ENCODE measurements at regions not wholly inside any gene's neighbourhood (a gene's known extent, or its start where the extent isn't known, plus 50 kb on each side); places are given as distances from the start of the nearest gene placed in this dataset.
A peak's percentile ranks its signal among the peaks of the same experiment; 100 is the strongest.

DNA sequence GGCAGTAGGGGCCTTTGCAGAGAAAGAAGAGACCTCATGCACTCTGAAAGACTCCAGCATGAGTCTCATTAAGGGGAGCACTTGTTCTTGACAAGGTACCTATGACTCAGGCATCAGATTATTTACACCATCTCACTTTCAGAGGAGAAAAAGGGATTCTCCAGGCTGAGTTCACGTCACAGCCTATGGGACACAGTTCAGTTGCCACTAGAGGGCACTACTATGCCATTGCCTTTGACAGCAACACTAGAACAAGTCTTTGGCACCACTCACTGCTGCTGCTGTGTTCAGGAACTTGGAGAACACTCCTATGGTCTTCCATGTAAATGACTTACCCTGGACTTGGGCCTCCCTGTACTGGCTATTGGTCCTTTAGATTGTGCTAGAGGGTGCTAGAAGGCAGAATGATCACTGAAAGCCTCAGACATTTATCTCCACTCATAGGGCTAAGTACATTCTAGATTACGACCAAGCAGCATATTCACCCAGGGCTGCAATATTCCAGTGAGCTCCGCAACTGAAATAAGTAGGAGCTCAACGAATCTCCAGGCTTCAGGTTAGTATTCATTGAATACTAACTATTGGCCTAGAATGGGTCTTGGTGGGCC is 225.1 kb upstream of the CA10 start:
- DNase-seq (ENCODE audit: low read depth) = peak; percentile 9
- H3K4me3 ChIP-seq (ENCODE audit: low read depth, low read length) = no peak overlapping the region

DNA sequence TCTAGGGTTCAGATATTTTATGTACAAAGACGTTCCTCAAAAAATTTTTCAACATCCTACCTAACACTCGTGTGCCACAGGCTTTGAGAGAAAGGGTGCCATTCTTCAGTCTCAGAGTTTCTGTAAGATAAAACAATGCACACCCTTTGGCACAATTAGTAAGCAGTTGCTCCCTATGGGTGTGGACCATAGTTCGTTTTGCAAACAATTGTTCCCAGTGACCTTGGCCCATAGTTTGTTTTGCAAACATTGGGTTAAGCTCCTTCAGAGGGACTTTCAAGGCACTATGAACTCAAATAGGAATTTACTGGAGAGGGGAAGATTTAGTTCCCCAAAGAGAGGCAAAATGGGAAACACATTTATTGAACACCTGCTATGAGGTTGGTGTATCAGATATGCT is 220.3 kb upstream of the CA10 start:
- TF ChIP-seq, protein P1, sequence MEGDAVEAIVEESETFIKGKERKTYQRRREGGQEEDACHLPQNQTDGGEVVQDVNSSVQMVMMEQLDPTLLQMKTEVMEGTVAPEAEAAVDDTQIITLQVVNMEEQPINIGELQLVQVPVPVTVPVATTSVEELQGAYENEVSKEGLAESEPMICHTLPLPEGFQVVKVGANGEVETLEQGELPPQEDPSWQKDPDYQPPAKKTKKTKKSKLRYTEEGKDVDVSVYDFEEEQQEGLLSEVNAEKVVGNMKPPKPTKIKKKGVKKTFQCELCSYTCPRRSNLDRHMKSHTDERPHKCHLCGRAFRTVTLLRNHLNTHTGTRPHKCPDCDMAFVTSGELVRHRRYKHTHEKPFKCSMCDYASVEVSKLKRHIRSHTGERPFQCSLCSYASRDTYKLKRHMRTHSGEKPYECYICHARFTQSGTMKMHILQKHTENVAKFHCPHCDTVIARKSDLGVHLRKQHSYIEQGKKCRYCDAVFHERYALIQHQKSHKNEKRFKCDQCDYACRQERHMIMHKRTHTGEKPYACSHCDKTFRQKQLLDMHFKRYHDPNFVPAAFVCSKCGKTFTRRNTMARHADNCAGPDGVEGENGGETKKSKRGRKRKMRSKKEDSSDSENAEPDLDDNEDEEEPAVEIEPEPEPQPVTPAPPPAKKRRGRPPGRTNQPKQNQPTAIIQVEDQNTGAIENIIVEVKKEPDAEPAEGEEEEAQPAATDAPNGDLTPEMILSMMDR (conservative IDR thresholded peaks at IDR 0.05; ENCODE audit: low read depth, low read length) = no peak
- no peak for DNase-seq (ENCODE audit: low read depth)
- no peak overlapping the region for H3K4me3 ChIP-seq (ENCODE audit: low read depth, low read length)

More for the DNA sequence above, 225.1 kb upstream of the CA10 start:
- TF ChIP-seq, protein P1 (conservative IDR thresholded peaks at IDR 0.05; ENCODE audit: low read depth, low read length) = peak; percentile 72

DNA sequence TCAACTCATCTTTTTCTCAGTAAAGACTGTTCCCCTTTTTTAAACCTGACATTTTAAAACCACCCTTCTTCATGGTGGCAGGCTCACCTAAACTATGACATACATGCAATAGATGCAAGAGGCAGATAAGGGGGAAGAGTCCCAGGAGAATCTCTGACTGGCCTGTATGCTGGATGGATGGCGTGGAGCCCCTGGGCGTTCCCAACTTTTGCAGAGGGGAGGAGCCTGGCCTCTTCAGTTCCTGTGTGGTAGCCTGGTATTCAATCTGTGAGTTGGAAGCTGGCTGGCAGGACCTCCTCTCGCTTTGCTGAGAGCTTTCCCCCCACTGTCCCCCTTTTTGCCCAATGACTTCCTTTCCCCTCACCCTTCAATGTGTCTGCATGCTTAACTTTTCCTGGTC is 217.6 kb upstream of the CA10 start:
- no peak overlapping the region for H3K4me3 ChIP-seq (ENCODE audit: low read depth, low read length)
- TF ChIP-seq, protein P1 (conservative IDR thresholded peaks at IDR 0.05; ENCODE audit: low read depth, low read length) = no peak
- DNase-seq (ENCODE audit: low read depth) = no peak

DNA sequence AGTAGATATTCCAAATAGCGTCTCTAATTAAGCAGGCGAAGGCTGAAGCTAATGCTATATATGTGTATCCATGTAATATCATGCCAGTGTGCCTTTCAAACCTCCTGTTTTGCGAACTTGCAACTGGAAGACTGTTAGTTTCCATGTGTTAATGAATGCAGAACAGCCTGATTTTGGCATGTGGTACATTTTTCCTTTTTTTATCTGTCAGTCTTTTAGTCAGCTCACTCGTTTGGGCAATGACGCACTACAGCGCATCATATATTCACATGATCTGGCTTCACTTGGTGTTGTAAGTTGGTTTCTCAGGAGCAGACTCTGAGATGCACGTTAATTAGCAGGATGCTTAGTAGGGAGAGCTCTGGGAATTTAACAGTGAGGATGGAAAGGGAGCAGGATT is 210.4 kb upstream of the CA10 start:
- no peak overlapping the region for H3K4me3 ChIP-seq (ENCODE audit: low read depth, low read length)
- TF ChIP-seq, protein P1 (conservative IDR thresholded peaks at IDR 0.05; ENCODE audit: low read depth, low read length) = no peak
- DNase-seq (ENCODE audit: low read depth) = no peak

DNA sequence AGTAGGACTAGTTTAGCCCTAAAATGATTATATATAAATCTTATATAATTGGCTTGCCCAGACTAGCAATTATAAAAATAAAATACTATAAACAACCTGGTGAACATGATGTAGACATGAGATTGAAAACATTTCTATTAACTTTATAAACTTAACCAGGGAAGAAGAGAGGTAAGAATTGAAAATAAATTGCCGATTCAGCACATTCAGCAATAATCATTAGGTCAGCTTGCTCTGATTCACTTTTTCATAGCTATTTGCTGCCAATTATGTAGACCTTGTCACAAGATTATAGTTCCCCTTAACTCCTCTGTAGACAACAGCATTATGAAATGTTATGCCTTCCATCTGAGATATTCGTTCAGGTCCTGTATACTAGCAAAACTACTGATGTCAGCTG is 199.3 kb upstream of the CA10 start:
- H3K4me3 ChIP-seq (ENCODE audit: low read depth, low read length) = no peak overlapping the region
- TF ChIP-seq, protein P1 (conservative IDR thresholded peaks at IDR 0.05; ENCODE audit: low read depth, low read length) = no peak
- no peak for DNase-seq (ENCODE audit: low read depth)

DNA sequence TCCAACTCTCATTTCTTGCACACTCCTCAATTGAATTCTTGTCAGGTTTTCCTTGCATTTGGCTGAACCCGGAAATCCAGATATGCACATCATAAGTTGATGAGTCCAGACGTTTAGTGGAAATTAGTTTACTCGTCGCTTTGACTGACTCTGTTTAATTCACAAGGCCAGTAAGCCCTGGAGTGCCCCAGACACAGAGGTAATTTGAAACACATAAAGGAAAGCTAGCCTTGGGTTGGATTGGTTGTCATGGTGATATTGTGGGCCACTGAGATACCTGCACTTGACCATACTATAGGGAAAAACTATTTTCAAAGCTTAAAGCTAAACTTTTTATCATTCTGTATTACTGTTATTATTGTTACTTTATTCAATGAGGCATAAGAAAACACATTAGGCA is 178.3 kb upstream of the CA10 start:
- no peak overlapping the region for H3K4me3 ChIP-seq (ENCODE audit: low read depth, low read length)
- DNase-seq (ENCODE audit: low read depth) = no peak
- TF ChIP-seq, protein P1 (conservative IDR thresholded peaks at IDR 0.05; ENCODE audit: low read depth, low read length) = no peak

DNA sequence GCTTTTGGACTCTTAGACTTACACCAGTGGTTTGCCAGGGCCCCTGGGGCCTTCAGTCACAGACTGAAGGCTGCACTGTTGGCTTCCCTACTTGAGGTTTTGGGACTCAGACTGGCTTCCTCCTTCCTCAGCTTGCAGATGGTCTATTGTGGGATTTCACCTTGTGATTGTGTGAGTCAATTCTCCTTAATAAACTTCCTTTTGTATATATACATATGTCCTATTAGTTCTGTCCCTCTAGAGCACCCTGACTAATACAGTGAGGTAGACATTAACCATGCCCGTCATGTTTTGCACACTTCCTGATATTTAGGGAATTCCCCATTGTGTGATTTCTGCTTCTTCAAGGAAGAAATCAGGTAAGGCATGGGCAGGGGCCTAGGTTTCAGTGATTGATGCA is 147.8 kb upstream of the CA10 start:
- no peak overlapping the region for H3K4me3 ChIP-seq (ENCODE audit: low read depth, low read length)
- no peak for DNase-seq (ENCODE audit: low read depth)
- TF ChIP-seq, protein P1 (conservative IDR thresholded peaks at IDR 0.05; ENCODE audit: low read depth, low read length) = no peak

Measured in epithelial cell of proximal tubule (primary cell).